CD4-positive, alpha-beta T cell treated with Interleukin-17A for 1 hour (primary cell): ENCODE measurements at regions not wholly inside any gene's neighbourhood (a gene's known extent, or its start where the extent isn't known, plus 50 kb on each side); places are given as distances from the start of the nearest gene placed in this dataset.
"Not testable (repeated sequence)": the region's sequence is repeated elsewhere in the genome, so short reads cannot be mapped to it uniquely, and the experiment has no call there.

ENCODE experiments used
- DNase-seq: peaks from one replicate; pipeline ENCODE4 v3.0.0-alpha.2; 2020

GRCh38 chr12:25424211-25424731 lies 128.8 kb downstream of the LMNTD1 start:
- DNase-seq: no peak

- DNase-seq: no peak
These were observed 129.6 kb downstream of the LMNTD1 start for GRCh38 chr12:25423355-25424050.

- DNase-seq: no peak
These were observed 130.8 kb downstream of the LMNTD1 start for GRCh38 chr12:25422241-25422640.

- no peak for DNase-seq
These were observed 131.4 kb downstream of the LMNTD1 start for GRCh38 chr12:25421651-25422167.

GRCh38 chr12:25420116-25420515 lies 133.0 kb downstream of the LMNTD1 start:
- no peak for DNase-seq

GRCh38 chr12:25419595-25419994 lies 133.5 kb downstream of the LMNTD1 start:
- DNase-seq: no peak

GRCh38 chr12:25417071-25417470 lies 136.0 kb downstream of the LMNTD1 start:
- DNase-seq: no peak

GRCh38 chr12:25416516-25416915 lies 136.6 kb downstream of the LMNTD1 start:
- no peak for DNase-seq

- no peak for DNase-seq
These were observed 138.1 kb downstream of the LMNTD1 start for GRCh38 chr12:25415004-25415403.

- no peak for DNase-seq
These were observed 140.3 kb downstream of the LMNTD1 start for GRCh38 chr12:25412735-25413134.

- no peak for DNase-seq
These were observed 148.1 kb downstream of the LMNTD1 start for GRCh38 chr12:25404955-25405354.

GRCh38 chr12:25401547-25402345 lies 151.0 kb upstream of the KRAS start:
- DNase-seq: no peak

- no peak for DNase-seq
These were observed 146.3 kb upstream of the KRAS start for GRCh38 chr12:25397001-25397400.

- DNase-seq: no peak
These were observed 144.5 kb upstream of the KRAS start for GRCh38 chr12:25395227-25395626.

GRCh38 chr12:25394775-25395174 lies 144.0 kb upstream of the KRAS start:
- not testable (repeated sequence) for DNase-seq

- no peak for DNase-seq
These were observed 143.3 kb upstream of the KRAS start for GRCh38 chr12:25394025-25394424.

GRCh38 chr12:25391346-25391745 lies 140.6 kb upstream of the KRAS start:
- not testable (repeated sequence) for DNase-seq

GRCh38 chr12:25388183-25388582 lies 137.5 kb upstream of the KRAS start:
- peak; percentile 74 for DNase-seq

- DNase-seq: no peak
These were observed 137.0 kb upstream of the KRAS start for GRCh38 chr12:25387732-25388050.

GRCh38 chr12:25386831-25387731 lies 136.4 kb upstream of the KRAS start:
- DNase-seq: peak; percentile 93

GRCh38 chr12:25384893-25385248 lies 134.1 kb upstream of the KRAS start:
- peak; percentile 33 for DNase-seq

- peak; percentile 18 for DNase-seq
These were observed 133.5 kb upstream of the KRAS start for GRCh38 chr12:25384038-25384892.
